ENCODE measurements at regions not wholly inside any gene's neighbourhood (a gene's known extent, or its start where the extent isn't known, plus 50 kb on each side); places are given as distances from the start of the nearest gene placed in this dataset.

GRCh38 chr9:107105784-107106183 is 177.3 kb upstream of the RAD23B start:
- no peak overlapping the region for H3K4ac ChIP-seq (ENCODE audit: low read depth, low read length)
- BruUV-seq (replicated peaks): no TSS peak
- H2BK120ac ChIP-seq (ENCODE audit: low read depth, low read length): no peak overlapping the region
- H2AK9ac ChIP-seq (replicated peaks; ENCODE audit: low read depth, low read length, poor library complexity): no peak overlapping the region
- H3K79me1 ChIP-seq (ENCODE audit: low read depth in 1 of 2, low read length in 2 of 2): no peaks in the 10 kb centered on the region
- no peak overlapping the region for H2BK20ac ChIP-seq (ENCODE audit: low read depth, low read length)
- dilution Hi-C loops (cut with HindIII; ENCODE audit: low sequenced_read_pairs, unreplicated experiment): no loop called here
- H3K14ac ChIP-seq (replicated peaks; ENCODE audit: low read depth, low read length): no peak overlapping the region
- no CpG with 5 or more reads among the region's 3 CpGs for WGBS, 2 experiments (ENCODE audit: extremely low coverage in 2 of 2, insufficient read length in 1 of 2)
- no peak overlapping the region for H3K56ac ChIP-seq (ENCODE audit: extremely low read depth, insufficient read depth, low read length)
- H3K4me3 ChIP-seq (ENCODE audit: insufficient read depth, low read depth, low read length): no peak overlapping the region
- no peaks in the 10 kb centered on the region for H3K36me3 ChIP-seq (ENCODE audit: control insufficient read depth, insufficient read depth, low read length)
- H3K4me2 ChIP-seq (ENCODE audit: low read depth, low read length): no peak overlapping the region
- H3K18ac ChIP-seq (ENCODE audit: low read depth, low read length): no peak overlapping the region
- H3K23ac ChIP-seq (ENCODE audit: low read depth, low read length): no peak overlapping the region
- no peak overlapping the region for H4K5ac ChIP-seq (ENCODE audit: low read depth, low read length)
- TF ChIP-seq SMC3 (IDR thresholded peaks at IDR 0.05; ENCODE audit: low read depth, low read length) (no peak), POLR2A (IDR thresholded peaks at IDR 0.05; ENCODE audit: low read depth, low read length) (no peak), CEBPB (IDR thresholded peaks at IDR 0.05; ENCODE audit: low read depth, low read length) (no peak), ELK1 (IDR thresholded peaks at IDR 0.05; ENCODE audit: borderline replicate concordance, low read depth, low read length) (no peak), CHD1 (IDR thresholded peaks at IDR 0.05; ENCODE audit: low read depth, low read length) (no peak), FOS (IDR thresholded peaks at IDR 0.05; ENCODE audit: low read depth, low read length) (no peak), MAFK (IDR thresholded peaks at IDR 0.05; ENCODE audit: low read depth, low read length) (no peak), NFE2L2 (IDR thresholded peaks at IDR 0.05; ENCODE audit: low read depth, low read length) (no peak), USF2 (IDR thresholded peaks at IDR 0.05; ENCODE audit: low read depth, low read length) (no peak), RCOR1 (IDR thresholded peaks at IDR 0.05; ENCODE audit: insufficient replicate concordance, low read length) (no peak), BHLHE40 (IDR thresholded peaks at IDR 0.05; ENCODE audit: low read depth, low read length) (no peak), CTCF (conservative IDR thresholded peaks at IDR 0.05; ENCODE audit: low read depth, low read length) (no peak), RFX5 (IDR thresholded peaks at IDR 0.05; ENCODE audit: low read depth, low read length) (no peak), MXI1 (IDR thresholded peaks at IDR 0.05; ENCODE audit: borderline replicate concordance, low read depth, low read length) (no peak), RAD21 (IDR thresholded peaks at IDR 0.05; ENCODE audit: low read length) (no peak), MAZ (IDR thresholded peaks at IDR 0.05; ENCODE audit: borderline replicate concordance, low read depth, low read length) (no peak)
- H3K27me3 ChIP-seq (ENCODE audit: control insufficient read depth, insufficient read depth, low read length): no peaks in the 10 kb centered on the region
- ChIA-PET CTCF (interaction anchor here (0.6 kb wide), 1 partner anchor 1808 kb away, joined by 5 read pairs; no protein-coding TSS in a partner anchor), POLR2A (ENCODE audit: unreplicated experiment) (no interaction called here)
- intact Hi-C loops (cut with micrococcal nuclease): no loop called here
- H4K20me1 ChIP-seq (ENCODE audit: insufficient read depth, low read length): no peaks in the 10 kb centered on the region
- in situ Hi-C loops (cut with MboI; ENCODE audit: low sequenced_read_pairs): no loop called here
- no peaks in the 10 kb centered on the region for H3K9me3 ChIP-seq (ENCODE audit: control insufficient read depth, insufficient read depth, low read length)
- ATAC-seq (ENCODE audit: low read depth) (no peak), DNase-seq (no peak)
- no peak overlapping the region for H4K91ac ChIP-seq (ENCODE audit: insufficient read depth, low read depth, low read length)
- no peak overlapping the region for H3K9ac ChIP-seq (ENCODE audit: low read depth, low read length)
- H2AK5ac ChIP-seq (ENCODE audit: low read depth, low read length): no peak overlapping the region
- no peaks in the 10 kb centered on the region for H3K4me1 ChIP-seq (ENCODE audit: control insufficient read depth, insufficient read depth, low read length)
- no peak overlapping the region for H4K8ac ChIP-seq (ENCODE audit: low read depth in 2 of 2, low read length in 2 of 2)
- H2BK5ac ChIP-seq (ENCODE audit: low read depth, low read length, poor library complexity, severe bottlenecking): no peak overlapping the region
- H2AFZ ChIP-seq (replicated peaks; ENCODE audit: low read length, poor library complexity): no peak overlapping the region
- H2BK15ac ChIP-seq (ENCODE audit: low read depth, low read length): no peak overlapping the region
- H3K9me1 ChIP-seq (ENCODE audit: insufficient read depth, low read length): no peaks in the 10 kb centered on the region
- H3K27ac ChIP-seq (ENCODE audit: insufficient read depth, low read length): no peak overlapping the region
